COLO829 (cell line): ENCODE measurements at regions not wholly inside any gene's neighbourhood (a gene's known extent, or its start where the extent isn't known, plus 50 kb on each side); places are given as distances from the start of the nearest gene placed in this dataset.

Source experiments
- DNase-seq: peaks from one replicate; pipeline ENCODE4 v3.0.0; 2012; ENCODE audit warnings: low spot score

DNA sequence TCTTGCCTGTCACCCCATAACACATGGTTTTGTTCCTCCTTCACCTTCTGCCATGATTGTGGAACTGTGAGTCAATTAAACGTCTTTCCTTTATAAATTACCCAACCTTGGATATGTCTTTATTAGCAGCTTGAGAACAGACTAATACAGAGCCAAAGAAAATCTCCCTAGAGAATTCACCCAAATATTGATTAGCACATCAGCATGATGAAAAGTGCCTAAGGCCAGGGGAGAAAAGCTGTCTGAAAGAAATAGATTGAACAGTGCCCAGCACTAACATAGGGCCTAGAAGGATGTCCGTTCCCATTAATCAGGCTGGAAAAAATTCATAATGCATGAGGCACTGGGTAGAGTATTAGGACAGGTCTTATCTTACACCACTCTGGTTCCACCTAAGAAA lies 111.9 kb upstream of the CALN1 start:
- no peak for DNase-seq

DNA sequence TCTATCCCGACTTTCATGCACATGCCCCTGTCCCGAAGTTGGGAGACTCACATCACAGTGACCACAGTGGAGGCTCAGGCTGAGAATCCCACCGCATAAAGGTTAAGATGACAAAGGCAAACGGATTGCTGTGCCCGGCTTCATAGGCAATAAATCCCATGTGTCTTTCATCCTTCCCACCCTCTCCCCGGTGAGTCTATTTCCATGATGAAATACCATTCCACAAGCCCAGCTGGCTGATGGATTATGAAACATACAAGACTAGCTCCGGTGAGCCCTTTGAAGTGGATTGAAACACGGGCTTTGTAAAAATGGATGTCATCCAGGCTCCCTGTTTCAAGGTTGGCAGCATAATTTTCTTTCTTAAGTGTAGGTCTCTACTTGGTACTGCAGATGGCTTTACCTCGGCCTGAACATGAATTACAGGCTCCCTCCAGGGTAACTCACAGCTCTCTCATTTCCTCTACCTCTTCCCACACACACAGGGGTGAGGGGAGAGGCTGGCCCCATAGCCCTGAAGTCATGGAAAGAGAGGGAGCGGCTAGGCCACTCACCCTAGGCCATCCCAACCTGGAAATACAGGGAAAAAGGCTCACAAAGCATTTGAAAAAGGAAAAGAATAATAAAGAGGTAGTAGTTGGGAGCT lies 92.0 kb upstream of the CALN1 start:
- DNase-seq: no peak

DNA sequence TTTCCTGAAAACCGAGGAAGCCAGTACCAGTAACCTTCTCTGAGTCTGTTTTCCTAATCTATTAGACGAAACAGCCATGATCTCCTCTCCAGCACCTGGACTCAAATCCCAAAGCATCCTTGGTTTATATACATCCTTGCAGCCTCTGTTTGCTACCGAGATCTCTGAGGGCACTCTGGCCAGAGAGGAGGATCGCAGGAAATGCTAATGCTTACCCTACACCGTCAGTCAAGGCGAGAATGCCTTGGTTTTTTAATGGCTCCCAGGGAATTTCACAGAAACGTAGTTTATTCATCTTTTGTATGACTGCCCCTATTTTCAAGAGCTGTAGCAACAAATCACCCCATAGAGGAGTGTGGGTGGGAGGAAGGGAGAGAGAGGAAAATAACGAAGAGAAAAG lies 91.5 kb upstream of the CALN1 start:
- DNase-seq: no peak

DNA sequence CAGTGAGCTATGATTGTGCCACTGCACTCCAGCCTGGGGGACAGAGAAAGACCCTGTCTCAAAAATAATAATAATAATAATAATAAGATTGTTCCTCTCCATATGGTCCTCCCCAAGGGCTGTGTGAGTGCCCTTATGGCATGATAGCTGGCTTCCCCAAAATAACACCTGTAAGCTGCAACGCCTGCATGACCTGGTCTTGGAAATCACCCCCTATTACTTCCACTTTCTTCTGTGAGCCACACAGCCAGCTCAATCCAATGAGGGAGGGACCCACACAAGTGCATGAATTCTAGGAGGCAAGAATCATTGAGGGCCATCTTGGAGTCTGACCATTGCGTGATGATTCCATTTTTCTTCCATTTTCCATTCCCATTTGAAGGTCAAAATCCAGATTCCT lies 82.7 kb upstream of the CALN1 start:
- DNase-seq: no peak

DNA sequence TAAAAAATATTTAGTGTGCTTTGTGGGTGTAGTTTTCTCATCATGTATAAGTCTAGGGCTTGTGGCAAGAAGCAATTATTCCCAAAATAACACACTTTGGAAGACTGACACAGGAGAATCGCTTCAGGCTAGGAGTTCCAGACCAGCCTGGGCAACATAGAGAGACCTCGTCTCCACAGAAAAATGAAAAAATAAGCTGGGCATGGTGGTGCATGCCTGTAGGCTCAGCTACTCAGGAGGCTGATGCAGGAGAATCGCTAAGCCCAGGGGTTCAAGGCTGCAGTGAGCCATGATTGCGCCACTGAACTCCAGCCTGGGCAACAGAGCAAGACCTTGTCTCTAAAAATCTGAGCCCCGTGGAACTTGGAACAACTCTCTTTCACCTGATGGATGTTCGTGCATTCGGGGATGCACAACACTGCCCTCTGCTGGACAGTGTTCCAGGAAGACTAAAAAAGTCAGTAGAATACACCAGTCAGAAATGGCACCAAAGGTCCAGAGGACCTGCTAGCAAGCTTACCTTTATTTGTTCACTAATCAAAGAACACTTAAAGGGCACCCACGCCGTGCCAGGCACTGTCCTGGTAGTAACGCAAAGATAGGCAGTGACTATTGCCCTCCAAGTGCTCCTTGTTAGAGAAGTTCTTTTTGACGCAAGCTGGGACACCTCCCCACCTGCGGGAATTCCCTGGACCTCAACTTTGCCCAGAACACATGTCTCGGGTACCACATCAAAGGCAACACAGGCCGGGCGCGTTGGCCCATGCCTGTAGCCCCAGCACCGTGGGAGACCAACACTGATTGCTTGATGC lies 81.9 kb upstream of the CALN1 start:
- DNase-seq: peak; percentile 61

DNA sequence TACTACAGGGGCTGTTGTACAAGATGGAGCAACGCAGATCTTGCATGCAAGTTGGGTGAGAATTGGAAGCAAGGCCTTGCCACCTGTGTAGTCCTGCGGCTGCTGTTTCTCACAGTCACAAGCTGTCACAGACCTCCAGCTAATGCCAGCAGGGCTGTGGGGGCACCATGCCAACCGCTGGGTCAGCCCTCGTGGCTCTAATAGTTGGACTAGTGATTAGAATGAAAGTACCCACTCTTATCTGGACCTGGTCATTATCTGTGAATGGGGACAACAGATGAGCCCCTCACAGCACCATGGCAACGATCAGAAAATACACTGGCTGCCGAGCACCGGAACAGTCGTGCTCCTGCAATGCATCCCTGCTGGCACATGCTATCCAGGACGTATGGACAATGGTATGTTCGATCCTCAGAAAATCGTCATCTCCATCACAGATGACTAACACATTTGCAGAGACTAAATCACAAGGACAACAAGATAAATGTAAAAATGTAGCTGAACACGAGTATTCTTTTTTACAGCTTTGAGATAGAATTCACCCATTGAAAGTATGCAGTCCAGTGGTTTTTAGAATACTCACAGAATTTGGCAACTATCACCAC lies 80.4 kb upstream of the CALN1 start:
- no peak for DNase-seq

DNA sequence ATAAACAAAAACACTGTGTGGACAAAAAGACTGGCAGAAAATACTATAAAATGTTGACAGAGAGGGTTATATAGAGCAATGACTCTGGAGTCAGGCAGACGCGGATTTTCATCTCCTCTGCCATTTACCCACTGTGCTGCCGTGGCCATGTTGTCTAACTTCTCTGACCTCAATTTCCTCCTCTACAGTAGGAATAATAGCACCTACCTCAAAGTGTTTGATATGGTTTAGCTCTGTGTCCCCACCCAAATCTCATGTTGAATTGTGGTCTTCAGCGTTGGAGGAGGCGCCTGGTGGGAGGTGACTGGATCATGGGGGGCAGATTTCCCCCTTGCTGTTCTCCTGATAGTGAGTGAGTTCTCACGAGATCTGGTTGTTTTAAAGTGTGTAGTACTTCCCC lies 78.2 kb upstream of the CALN1 start:
- no peak for DNase-seq

DNA sequence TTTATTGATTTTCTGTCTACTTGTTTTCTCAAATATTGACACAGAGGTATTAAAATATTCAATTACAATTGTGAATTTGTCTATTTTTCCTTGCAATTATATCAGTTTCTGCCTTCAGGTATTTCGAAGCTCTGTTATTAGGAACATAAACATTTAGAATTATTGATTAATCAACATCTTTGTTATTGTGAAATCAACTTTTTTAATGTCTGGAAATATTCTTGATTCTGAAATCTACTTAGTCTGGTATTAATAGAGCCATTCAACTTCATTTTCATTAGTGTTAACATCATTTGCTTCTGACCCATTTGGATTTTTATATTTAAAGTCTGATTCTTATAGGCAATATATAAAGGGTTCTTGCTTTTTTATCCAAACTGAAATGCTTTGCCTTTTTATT lies 69.8 kb upstream of the CALN1 start:
- DNase-seq: no peak

DNA sequence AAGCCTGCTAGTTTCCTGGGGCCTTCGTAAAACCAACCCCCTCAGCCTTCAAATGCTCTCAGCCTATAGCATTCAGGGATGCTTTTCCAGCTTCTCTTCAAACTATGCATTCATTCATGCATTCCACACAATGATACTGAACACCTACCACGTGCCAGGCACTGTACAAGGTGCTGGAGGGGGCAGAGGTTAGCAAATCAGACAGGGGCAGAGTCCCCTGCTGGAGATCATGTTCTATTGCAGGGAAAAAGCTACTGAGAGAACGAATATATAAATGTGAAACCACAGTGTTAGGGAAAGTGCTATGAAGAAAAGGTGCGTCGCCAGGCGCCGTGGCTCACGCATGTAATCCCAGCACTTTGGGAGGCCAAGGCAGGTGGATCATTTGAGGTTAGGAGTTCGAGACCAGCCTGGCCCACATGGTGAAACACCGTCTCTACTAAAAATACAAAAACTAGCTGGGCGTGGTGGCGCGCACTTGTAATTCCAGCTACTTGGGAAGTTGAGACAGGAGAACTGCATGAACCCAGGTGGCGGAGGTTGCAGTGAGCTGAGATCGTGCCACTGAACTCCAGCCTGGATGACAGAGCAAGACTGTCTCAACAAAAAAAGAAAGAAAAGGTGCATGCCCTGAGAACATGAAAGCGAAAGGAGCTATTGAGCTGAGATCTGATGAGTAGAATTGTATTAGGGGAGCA lies 64.6 kb upstream of the CALN1 start:
- DNase-seq: no peak

DNA sequence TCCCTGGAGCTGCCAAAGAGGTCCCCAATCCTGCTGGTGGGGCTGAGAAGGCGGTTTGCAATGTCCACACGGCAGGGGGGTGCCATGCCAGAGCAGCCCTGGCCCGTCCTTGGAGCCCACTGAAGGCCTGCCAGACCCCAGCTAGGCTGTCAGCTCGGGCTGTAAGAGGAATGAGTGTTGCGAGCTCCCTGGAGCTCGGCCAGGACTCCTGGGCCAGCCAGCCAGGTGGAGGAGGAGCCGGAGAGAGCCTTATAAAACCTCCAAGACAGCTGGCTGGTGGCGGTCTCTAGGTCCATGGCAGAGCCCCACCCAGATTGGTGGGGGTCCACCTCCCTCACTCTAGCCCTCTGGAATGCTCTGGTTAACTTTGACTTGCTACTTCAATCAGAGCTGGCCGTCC lies 55.1 kb upstream of the CALN1 start:
- no peak for DNase-seq

DNA sequence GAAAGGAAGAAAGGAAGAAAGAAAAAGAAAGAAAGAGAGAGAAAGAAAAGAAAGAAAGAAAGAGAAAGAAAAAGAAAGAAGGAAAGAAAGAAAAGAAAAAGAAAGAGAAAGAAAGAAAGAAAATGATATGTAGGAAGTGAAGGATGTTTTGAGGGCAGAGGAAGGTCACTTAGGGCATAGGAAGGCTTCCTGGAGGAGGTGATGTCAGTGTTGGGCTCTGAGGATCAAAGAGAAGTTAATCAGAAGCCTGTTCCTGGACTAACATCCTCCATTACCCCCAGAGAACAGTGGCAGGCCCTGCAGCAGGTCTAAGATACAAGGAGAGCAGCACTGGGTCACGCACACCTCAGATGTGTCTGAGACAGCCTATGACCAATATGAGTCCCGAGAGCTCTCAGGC lies 54.7 kb upstream of the CALN1 start:
- no peak for DNase-seq

DNA sequence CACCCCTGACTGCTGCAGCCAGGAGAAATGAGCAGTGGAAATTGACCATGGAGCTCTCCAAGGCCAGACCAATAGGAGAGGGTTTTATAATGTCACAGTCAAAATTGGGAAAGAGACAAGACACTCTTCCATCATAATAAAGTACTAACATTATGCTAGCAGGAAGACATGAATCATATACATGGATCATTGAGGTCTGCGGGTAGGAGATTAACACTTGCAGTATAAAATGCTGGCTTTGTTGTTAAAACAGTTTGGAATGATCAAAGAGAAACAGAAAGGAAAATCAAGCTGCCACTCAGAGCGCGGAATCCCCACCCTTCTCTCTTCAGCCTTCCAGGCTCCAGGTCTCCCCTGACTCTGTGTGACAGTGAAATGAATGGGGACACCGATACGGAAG lies 53.4 kb upstream of the CALN1 start:
- DNase-seq: peak; percentile 67

DNA sequence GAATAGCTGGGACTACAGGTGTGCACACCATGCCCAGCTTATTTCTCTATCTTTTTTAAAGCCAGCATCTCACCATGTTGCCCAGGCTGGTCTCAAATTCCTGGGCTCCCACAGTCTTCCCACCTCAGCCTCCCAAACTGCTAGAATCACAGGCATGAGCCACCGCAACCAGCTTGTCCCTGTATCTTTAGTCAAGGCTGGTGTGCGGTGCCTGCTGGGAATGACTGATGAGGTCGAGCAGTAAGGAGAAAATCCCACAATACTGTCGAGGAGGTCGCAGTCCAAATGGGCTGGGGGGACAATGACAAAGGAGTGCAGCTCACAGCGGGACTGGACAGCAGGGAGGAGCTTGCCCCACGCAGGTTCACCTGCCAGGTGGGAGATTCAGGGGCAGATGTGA lies 50.2 kb upstream of the CALN1 start:
- DNase-seq: no peak
